Activated CD4-positive, alpha-beta T cell treated with anti-CD3 and anti-CD28 coated beads for 24 hours (primary cell): ENCODE measurements at regions not wholly inside any gene's neighbourhood (a gene's known extent, or its start where the extent isn't known, plus 50 kb on each side); places are given as distances from the start of the nearest gene placed in this dataset.
"Not testable (repeated sequence)": the region's sequence is repeated elsewhere in the genome, so short reads cannot be mapped to it uniquely, and the experiment has no call there.

Source experiments
- DNase-seq, 2 donors: peaks; one replicate each; pipeline ENCODE4 v3.0.0-alpha.2; 2020; ENCODE audit warnings: low read depth in 2 of 2

GRCh38 chr6:169933251-169933821 is 181.9 kb downstream of the ERMARD start:
- DNase-seq, result no peak

GRCh38 chr6:169932491-169932890 is 181.1 kb downstream of the ERMARD start:
- no peak for DNase-seq

- DNase-seq, result no peak
Measured at GRCh38 chr6:169931261-169931660, 179.8 kb downstream of the ERMARD start.

- no peak for DNase-seq
Measured at GRCh38 chr6:169930799-169931198, 179.4 kb downstream of the ERMARD start.

GRCh38 chr6:169927711-169928110 is 176.3 kb downstream of the ERMARD start:
- DNase-seq, result no peak

GRCh38 chr6:169926617-169927417 is 175.4 kb downstream of the ERMARD start:
- DNase-seq, result no peak

GRCh38 chr6:169923468-169924464 is 172.3 kb downstream of the ERMARD start:
- DNase-seq, result no peak

- peak; percentile 1 to 28 for DNase-seq
Measured at GRCh38 chr6:169921853-169922824, 170.7 kb downstream of the ERMARD start.

- DNase-seq, result no peak
Measured at GRCh38 chr6:169921217-169921616, 169.8 kb downstream of the ERMARD start.

GRCh38 chr6:169920359-169921020 is 169.1 kb downstream of the ERMARD start:
- DNase-seq, result no peak

GRCh38 chr6:169918954-169919549 is 167.6 kb downstream of the ERMARD start:
- no peak for DNase-seq

GRCh38 chr6:169918239-169918953 is 167.0 kb downstream of the ERMARD start:
- DNase-seq, result no peak

GRCh38 chr6:169917153-169917552 is 165.7 kb downstream of the ERMARD start:
- no peak for DNase-seq

GRCh38 chr6:169915769-169916550 is 164.5 kb downstream of the ERMARD start:
- no peak for DNase-seq

- not testable (repeated sequence) for DNase-seq
Measured at GRCh38 chr6:169913745-169914144, 162.3 kb downstream of the ERMARD start.

GRCh38 chr6:169913096-169913638 is 161.7 kb downstream of the ERMARD start:
- no peak for DNase-seq

GRCh38 chr6:169912266-169913095 is 161.1 kb downstream of the ERMARD start:
- DNase-seq, result no peak
